Kidney (tissue), 13 donors: ENCODE measurements at regions not wholly inside any gene's neighbourhood (a gene's known extent, or its start where the extent isn't known, plus 50 kb on each side); places are given as distances from the start of the nearest gene placed in this dataset.
"Not testable (repeated sequence)": the region's sequence is repeated elsewhere in the genome, so short reads cannot be mapped to it uniquely, and the experiment has no call there.

Source experiments
- DNase-seq, 5 donors: peaks; one replicate each; pipeline ENCODE4 v3.0.0-alpha.2; 2013 to 2020
- FAIRE-seq: peaks from 2 replicates; lab custom pipeline; 2012; peaks lifted over from hg19 to GRCh38; lab: Jason Lieb, UNC
- H3K27ac ChIP-seq, 2 donors: one replicate each; pipeline ENCODE4 v1.7.0; 2013; ENCODE audit warnings: low read depth in 2 of 2, low read length in 2 of 2, inconsistent platforms in 1 of 2
- H3K27me3 ChIP-seq: one replicate; pipeline ENCODE4 v1.7.1; 2013; ENCODE audit warnings: low read length, inconsistent platforms; ENCODE audit not compliant: control insufficient read depth, insufficient read depth
- H3K36me3 ChIP-seq, 3 donors: one replicate each; pipeline versions ENCODE4 v1.7.0 to v1.7.1; 2013; ENCODE audit warnings: low read length in 3 of 3, control low read depth in 1 of 3, inconsistent platforms in 1 of 3; ENCODE audit not compliant: insufficient read depth in 3 of 3, control insufficient read depth in 2 of 3
- H3K4me1 ChIP-seq, 3 donors: one replicate each; pipeline versions ENCODE4 v1.7.0 to v1.7.1; 2013; ENCODE audit warnings: low read length in 3 of 3, inconsistent platforms in 1 of 3, low read depth in 1 of 3; ENCODE audit not compliant: control insufficient read depth in 2 of 3, insufficient read depth in 2 of 3
- H3K4me3 ChIP-seq, 3 donors: one replicate each; pipeline versions ENCODE4 v1.7.0 to v1.8.1; 2013; ENCODE audit warnings: low read length in 3 of 3, control low read depth in 1 of 3, inconsistent platforms in 1 of 3
- H3K9ac ChIP-seq, 3 donors: one replicate each; pipeline versions ENCODE4 v1.7.0 to v1.7.1; 2013; ENCODE audit warnings: low read length in 3 of 3, control low read depth in 1 of 3, inconsistent platforms in 1 of 3
- H3K9me3 ChIP-seq, 3 donors: one replicate each; pipeline versions ENCODE4 v1.7.0 to v1.7.1; 2013; ENCODE audit warnings: low read length in 3 of 3, control low read depth in 1 of 3, inconsistent platforms in 1 of 3; ENCODE audit not compliant: control insufficient read depth in 2 of 3, insufficient read depth in 1 of 3
- intact Hi-C: fragments of 100-400 bp; cut with DNase I; formaldehyde crosslinking; loops from one replicate; pipeline ENCODE4 v1.11.1; 2022
- TF ChIP-seq, protein P1 (sequence below): IDR thresholded peaks from 3 replicates; pipeline ENCODE4 v1.5.1; 2012; ENCODE audit warnings: mild to moderate bottlenecking, moderate library complexity, borderline replicate concordance; ENCODE audit not compliant: insufficient read depth; ENCODE audit errors: extremely low read depth
- donor health status: control.
- donor health status: control.
- donor health status: control.
- donor health status: control.
- donor health status: control.
- donor health status: DM: yes; HTN: yes; CAD: no.
- donor health status: Normal renal cell carcinoma (clear cell type).

DNA sequence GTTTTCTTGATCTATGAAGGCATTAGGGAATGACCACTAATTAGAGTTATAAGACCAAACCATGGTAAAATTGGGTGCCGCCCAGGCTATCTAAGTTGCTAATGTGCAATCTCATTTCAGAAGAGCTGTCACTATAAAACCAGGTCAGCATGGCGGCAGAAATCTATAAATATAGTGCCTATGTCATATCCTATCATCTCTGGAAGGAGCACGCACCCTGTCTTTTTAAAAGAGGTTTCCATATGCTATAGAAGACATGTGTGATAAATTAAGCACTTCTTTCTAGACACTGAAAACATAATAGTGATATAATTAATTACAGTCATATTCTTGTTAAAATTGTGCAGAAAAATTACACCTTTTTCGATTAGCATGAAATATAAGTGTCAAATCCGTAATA, 152.0 kb upstream of the MDFIC2 start:
- intact Hi-C loops: no loop called here
- H3K36me3 ChIP-seq: no peaks in the 10 kb centered on the region

DNA sequence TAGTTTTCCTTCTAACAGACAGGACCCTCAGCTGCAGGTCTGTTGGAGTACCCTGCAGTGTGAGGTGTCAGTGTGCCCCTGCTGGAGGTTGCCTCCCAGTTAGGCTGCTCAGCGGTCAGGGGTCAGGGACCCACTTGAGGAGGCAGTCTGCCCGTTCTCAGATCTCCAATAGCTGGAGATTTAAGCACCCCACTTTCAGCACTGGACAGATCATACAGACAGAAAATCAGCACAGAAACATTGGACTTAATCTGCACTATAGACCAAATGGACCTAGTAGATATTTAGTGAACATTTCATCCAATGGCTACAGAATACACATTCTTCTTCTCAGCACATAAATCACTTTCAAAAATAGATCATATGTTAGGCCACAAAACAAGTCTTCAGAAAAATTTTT, 137.8 kb upstream of the MDFIC2 start:
- H3K36me3 ChIP-seq, FAIRE-seq, H3K9me3 ChIP-seq, H3K27me3 ChIP-seq, H3K4me3 ChIP-seq, H3K4me1 ChIP-seq, H3K9ac ChIP-seq, DNase-seq, intact Hi-C loops, H3K27ac ChIP-seq: not testable (repeated sequence)

More for the DNA sequence above, 152.0 kb upstream of the MDFIC2 start:
- Histone ChIP-seq H3K27ac (no peak overlapping the region), H3K4me3 (no peak overlapping the region), H3K4me1 (no peaks in the 10 kb centered on the region), H3K9ac (no peak overlapping the region), H3K27me3 (no peaks in the 10 kb centered on the region), H3K9me3 (no peaks in the 10 kb centered on the region)
- FAIRE-seq (no peak), DNase-seq (no peak)
- TF ChIP-seq, protein P1, sequence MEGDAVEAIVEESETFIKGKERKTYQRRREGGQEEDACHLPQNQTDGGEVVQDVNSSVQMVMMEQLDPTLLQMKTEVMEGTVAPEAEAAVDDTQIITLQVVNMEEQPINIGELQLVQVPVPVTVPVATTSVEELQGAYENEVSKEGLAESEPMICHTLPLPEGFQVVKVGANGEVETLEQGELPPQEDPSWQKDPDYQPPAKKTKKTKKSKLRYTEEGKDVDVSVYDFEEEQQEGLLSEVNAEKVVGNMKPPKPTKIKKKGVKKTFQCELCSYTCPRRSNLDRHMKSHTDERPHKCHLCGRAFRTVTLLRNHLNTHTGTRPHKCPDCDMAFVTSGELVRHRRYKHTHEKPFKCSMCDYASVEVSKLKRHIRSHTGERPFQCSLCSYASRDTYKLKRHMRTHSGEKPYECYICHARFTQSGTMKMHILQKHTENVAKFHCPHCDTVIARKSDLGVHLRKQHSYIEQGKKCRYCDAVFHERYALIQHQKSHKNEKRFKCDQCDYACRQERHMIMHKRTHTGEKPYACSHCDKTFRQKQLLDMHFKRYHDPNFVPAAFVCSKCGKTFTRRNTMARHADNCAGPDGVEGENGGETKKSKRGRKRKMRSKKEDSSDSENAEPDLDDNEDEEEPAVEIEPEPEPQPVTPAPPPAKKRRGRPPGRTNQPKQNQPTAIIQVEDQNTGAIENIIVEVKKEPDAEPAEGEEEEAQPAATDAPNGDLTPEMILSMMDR: no peak

DNA sequence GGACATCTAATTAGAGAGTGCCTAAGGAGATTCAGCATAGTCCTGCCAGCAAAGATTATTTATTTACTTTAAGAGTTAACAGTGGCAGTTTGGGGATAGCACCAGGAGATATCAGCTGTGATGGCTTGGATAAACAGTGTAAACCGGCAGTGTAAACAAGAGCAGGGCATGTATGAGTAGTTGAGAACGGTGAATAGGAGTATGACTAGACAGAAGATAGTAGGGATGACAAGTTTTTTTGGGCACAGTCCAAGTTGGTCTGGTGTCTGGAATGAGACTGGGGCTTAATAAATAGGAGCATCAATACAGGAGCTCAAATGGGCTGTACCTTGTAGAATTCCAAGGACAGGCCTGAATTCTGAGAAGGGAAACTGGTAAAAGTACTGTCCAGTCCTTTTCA, 123.0 kb upstream of the MDFIC2 start:
- H3K9ac ChIP-seq, H3K27me3 ChIP-seq, H3K4me3 ChIP-seq, DNase-seq, intact Hi-C loops, H3K9me3 ChIP-seq, H3K36me3 ChIP-seq, FAIRE-seq, H3K27ac ChIP-seq, H3K4me1 ChIP-seq: not testable (repeated sequence)

DNA sequence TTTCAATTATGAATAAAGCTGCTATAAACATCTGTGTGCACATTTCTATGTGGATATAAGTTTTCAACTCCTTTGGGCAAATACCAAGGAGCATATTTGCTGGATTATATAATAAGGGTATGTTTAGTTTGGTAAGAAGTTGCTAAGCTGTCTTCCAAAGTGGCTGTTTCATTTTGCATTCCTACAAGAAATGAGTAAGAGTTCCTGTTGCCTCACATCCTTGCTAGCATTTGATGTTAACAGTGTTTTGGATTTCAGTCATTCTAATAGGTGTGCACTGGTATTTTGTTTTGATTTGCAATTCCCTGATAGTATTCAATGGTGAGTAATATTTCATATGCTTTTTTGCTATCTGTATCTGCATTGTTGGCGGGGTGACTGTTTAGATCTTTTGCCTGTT, 120.7 kb upstream of the MDFIC2 start:
- H3K36me3 ChIP-seq: no peaks in the 10 kb centered on the region
- H3K27ac ChIP-seq: no peak overlapping the region
- TF ChIP-seq, protein P1: no peak
- H3K4me1 ChIP-seq: no peaks in the 10 kb centered on the region
- no peaks in the 10 kb centered on the region for H3K27me3 ChIP-seq
- H3K9me3 ChIP-seq: no peaks in the 10 kb centered on the region
- FAIRE-seq: no peak
- intact Hi-C loops: no loop called here
- H3K4me3 ChIP-seq: no peak overlapping the region
- no peak overlapping the region for H3K9ac ChIP-seq
- DNase-seq: no peak

DNA sequence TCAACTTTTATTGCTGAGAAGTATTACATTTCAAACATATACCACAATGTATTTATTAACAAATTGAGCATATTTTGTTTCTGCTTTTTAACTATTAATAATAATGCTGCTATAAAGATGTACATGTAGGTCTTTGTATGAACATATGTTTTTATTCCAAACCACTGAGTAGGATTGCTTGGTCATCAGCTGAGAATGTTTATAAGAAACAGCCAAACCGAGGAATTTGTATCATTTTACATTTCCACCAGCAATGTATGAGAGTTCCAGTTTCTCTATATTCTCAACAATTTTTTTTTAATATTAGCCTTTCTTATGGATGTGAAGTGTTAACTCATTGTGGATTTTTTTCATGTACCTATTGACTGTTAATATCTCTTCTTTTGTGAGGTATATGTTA, 119.5 kb upstream of the MDFIC2 start:
- Histone ChIP-seq H3K9ac (no peak overlapping the region), H3K4me1 (no peaks in the 10 kb centered on the region), H3K4me3 (no peak overlapping the region), H3K27me3 (no peaks in the 10 kb centered on the region), H3K36me3 (no peaks in the 10 kb centered on the region), H3K27ac (no peak overlapping the region), H3K9me3 (no peaks in the 10 kb centered on the region)
- intact Hi-C loops: no loop called here
- FAIRE-seq: no peak
- DNase-seq: no peak
- TF ChIP-seq, protein P1: no peak
